RWPE1 (cell line): ENCODE measurements at regions not wholly inside any gene's neighbourhood (a gene's known extent, or its start where the extent isn't known, plus 50 kb on each side); places are given as distances from the start of the nearest gene placed in this dataset.
"Not testable (repeated sequence)": the region's sequence is repeated elsewhere in the genome, so short reads cannot be mapped to it uniquely, and the experiment has no call there.

Source experiments
- CTCF ChIA-PET: fragments of 350-600 bp; sonication (Branson Sonifier 250); formaldehyde crosslinking; extraction: SDS; loops from one replicate; lab custom pipeline; 2021; lab: Yijun Ruan, JAX
- POLR2A ChIA-PET: fragments of 400-600 bp; formaldehyde crosslinking; extraction: SDS; loops from one replicate; lab custom pipeline; 2020; ENCODE audit warnings: antibody characterized with exemption; ENCODE audit not compliant: low non-redundant PET; lab: Yijun Ruan, JAX
- DNase-seq: peaks from one replicate; pipeline ENCODE4 v3.0.0; 2012; ENCODE audit warnings: low spot score
- H3K27ac ChIP-seq: fragments of 450-650 bp; 2 replicates; pipeline ENCODE4 v1.5.1; 2017
- TF ChIP-seq, protein P1 (sequence below): fragments of 450-650 bp; conservative IDR thresholded peaks from 2 replicates; pipeline ENCODE4 v1.5.1; 2017; ENCODE audit warnings: low read depth, mild to moderate bottlenecking

DNA sequence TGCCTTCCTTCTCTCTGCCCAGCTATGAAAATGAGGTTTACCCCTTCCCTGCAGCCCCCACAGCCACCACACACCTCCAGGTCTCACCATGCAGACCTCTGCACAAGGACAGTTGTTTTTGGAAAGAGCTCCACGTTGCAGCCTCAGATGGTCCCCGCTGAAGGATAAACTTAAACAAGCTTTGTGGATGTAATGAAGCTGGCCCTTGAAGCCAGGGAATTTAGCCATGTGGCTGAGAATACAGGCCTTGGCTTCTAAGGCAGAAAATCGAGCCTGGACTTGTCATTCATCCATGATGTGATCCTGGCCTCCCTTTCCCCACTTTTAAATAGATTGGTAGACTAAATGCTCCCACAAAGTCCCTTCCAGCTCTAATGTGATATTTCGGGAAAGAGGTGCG lies 79.4 kb downstream of the TBX3 start:
- DNase-seq = no peak
- POLR2A ChIA-PET = no interaction called here
- TF ChIP-seq, protein P1, sequence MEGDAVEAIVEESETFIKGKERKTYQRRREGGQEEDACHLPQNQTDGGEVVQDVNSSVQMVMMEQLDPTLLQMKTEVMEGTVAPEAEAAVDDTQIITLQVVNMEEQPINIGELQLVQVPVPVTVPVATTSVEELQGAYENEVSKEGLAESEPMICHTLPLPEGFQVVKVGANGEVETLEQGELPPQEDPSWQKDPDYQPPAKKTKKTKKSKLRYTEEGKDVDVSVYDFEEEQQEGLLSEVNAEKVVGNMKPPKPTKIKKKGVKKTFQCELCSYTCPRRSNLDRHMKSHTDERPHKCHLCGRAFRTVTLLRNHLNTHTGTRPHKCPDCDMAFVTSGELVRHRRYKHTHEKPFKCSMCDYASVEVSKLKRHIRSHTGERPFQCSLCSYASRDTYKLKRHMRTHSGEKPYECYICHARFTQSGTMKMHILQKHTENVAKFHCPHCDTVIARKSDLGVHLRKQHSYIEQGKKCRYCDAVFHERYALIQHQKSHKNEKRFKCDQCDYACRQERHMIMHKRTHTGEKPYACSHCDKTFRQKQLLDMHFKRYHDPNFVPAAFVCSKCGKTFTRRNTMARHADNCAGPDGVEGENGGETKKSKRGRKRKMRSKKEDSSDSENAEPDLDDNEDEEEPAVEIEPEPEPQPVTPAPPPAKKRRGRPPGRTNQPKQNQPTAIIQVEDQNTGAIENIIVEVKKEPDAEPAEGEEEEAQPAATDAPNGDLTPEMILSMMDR = no peak
- no peak overlapping the region for H3K27ac ChIP-seq
- CTCF ChIA-PET = no interaction called here

DNA sequence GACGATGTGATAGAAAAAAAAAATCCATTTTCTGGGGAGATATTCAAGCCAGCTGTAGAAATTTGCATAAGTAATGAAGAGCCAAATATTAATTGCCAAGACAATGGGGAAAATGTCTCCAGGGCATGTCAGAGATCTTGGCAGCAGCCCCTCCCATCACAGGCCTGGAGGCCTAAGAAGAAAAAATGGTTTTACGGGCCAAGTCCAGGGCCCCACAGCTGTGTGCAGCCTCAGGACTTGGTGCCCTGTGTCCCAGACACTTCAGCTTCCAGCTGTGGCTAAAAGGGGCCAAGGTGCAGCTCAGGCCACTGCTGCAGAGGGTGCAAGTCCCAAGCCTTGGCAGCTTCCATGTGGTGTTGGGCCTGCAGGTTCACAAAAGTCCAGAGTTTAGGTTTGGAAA lies 83.4 kb downstream of the TBX3 start:
- CTCF ChIA-PET, DNase-seq, H3K27ac ChIP-seq, POLR2A ChIA-PET: not testable (repeated sequence)

DNA sequence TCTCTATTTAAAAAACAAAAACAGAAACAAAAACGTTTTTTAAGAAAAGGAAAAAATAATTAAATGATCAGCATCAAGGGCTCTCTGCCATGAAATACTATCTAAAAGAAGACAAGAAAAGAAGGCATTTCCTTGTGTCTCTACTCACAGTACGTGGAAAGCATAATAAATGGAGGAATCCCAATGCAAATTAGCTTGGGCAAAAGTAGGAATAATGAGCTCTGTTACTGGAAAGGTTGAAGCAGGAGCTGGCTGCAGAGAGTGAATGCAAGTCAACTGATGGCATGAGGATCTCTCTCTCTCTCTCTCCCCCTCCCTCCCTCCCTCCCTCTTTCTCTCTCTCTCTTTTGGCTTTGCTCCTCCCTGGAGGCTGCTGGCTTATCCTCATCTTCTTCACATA lies 85.9 kb downstream of the TBX3 start:
- POLR2A ChIA-PET = no interaction called here
- no peak overlapping the region for H3K27ac ChIP-seq
- no peak for DNase-seq
- CTCF ChIA-PET = no interaction called here
- TF ChIP-seq, protein P1 = no peak

DNA sequence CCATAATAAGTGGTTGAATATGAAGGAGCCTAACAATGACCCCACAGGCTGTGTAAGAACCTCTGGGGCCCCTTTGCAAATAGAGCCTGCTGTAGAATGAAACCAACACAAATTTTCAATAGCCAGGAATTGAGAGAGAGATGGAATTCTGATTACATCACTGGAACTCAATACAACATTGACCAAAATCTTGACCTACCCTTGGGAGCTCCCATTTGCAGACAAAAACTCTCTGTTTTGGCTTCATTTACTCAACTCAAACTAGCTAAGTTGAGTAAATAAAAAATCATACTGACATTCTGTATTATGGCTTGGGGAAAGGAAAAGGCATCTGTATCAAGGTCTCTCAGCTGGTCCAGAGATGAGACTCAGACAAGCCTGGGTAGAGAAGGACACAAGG lies 91.0 kb downstream of the TBX3 start:
- CTCF ChIA-PET = no interaction called here
- POLR2A ChIA-PET = no interaction called here
- no peak overlapping the region for H3K27ac ChIP-seq
- DNase-seq = no peak
- TF ChIP-seq, protein P1 = no peak

DNA sequence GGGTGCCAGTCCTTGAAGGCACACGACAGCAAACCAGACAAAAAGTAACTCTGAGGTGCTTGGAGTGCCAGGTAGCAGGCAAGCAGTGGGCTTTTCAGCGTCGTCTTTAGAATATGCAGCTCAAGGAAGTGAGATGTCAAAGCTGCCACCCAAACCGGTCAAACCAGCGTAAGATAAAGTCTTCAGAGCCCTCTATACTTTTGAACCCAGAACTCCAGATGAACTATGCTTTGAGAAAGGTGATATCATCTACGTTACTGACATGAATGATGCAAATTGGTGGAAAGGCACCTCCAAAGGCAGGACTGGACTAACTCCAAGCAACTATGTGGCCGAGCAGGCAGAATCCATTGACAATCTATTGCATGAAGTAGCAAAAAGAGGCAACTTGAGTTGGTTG lies 95.9 kb downstream of the TBX3 start:
- CTCF ChIA-PET = no interaction called here

DNA sequence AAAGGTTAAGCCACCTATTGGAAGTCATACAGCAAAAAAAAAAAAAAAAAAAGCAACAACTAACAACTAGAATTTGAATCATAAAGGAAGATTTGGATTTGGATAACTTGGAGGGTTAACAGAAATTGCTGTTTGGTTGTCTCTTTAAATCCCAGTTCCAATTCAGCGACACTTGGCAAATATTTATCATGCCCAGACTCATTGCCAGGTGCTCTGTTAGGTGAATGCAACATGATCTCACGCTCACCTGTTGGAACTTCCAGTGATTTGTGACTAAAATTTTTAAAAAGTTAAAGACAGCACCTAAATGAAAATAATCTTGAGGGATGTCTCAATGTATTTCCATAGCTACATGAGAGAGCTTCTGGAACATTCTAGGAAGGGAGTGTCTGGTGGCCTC lies 103.7 kb downstream of the TBX3 start:
- no peak for DNase-seq
- H3K27ac ChIP-seq = no peak overlapping the region
- CTCF ChIA-PET = no interaction called here
- TF ChIP-seq, protein P1 = no peak
- POLR2A ChIA-PET = no interaction called here

More for the DNA sequence above, 95.9 kb downstream of the TBX3 start:
- H3K27ac ChIP-seq = no peak overlapping the region
- POLR2A ChIA-PET = no interaction called here
- no peak for DNase-seq
- TF ChIP-seq, protein P1 = no peak

DNA sequence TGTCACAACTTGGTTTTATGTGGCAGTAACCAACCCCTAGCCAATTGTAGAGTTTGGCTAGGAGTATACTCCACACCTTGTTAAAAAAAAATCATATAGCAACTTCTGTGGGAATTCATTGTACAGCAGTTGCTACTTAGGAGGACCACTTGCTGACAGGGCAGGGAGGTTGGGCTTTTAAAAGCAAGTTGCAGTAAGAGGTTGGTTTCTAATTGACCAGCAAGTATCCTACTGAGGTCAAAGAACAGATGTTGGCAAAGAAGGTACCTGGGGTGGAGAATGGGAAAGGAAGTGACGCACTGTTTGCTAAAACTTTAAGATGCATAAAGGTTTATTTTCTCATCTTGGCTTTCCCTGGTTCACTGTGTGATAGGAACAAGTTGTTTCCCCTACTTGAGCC lies 104.6 kb downstream of the TBX3 start:
- CTCF ChIA-PET = no interaction called here
- no peak overlapping the region for H3K27ac ChIP-seq
- POLR2A ChIA-PET = no interaction called here
- TF ChIP-seq, protein P1 = no peak
- DNase-seq = no peak
